CD4-positive, CD25-positive, alpha-beta regulatory T cell (primary cell): ENCODE measurements at regions not wholly inside any gene's neighbourhood (a gene's known extent, or its start where the extent isn't known, plus 50 kb on each side); places are given as distances from the start of the nearest gene placed in this dataset.

Experiments
- ATAC-seq, 2 donors: fragments of 150-1000 bp; cut with Tn5 transposase; one replicate each; pipeline ENCODE4 v1.10.0; 2021; ENCODE audit warnings: low read depth in 2 of 2, moderate number of reproducible peaks in 2 of 2, moderate library complexity in 1 of 2
- DNase-seq, 3 donors: peaks; one replicate each; pipeline versions ENCODE4 v3.0.0 to v3.0.0-alpha.2; 2012 to 2022; ENCODE audit warnings: mixed read lengths in 1 of 3
- H3K27ac ChIP-seq: one replicate; pipeline ENCODE4 v1.7.0; 2013; ENCODE audit warnings: mild to moderate bottlenecking, low read length; ENCODE audit not compliant: insufficient read depth, poor library complexity, severe bottlenecking
- H3K27me3 ChIP-seq: one replicate; pipeline ENCODE4 v1.7.0; 2013; ENCODE audit warnings: low read length; ENCODE audit not compliant: control insufficient read depth, insufficient read depth
- H3K36me3 ChIP-seq: one replicate; pipeline ENCODE4 v1.7.0; 2013; ENCODE audit warnings: mild to moderate bottlenecking, low read length, moderate library complexity; ENCODE audit not compliant: control insufficient read depth, insufficient read depth
- H3K4me1 ChIP-seq: 2 replicates; pipeline ENCODE4 v1.7.0; 2013; ENCODE audit warnings: mild to moderate bottlenecking, low read length; ENCODE audit not compliant: insufficient read depth, control insufficient read depth, poor library complexity, severe bottlenecking
- H3K4me3 ChIP-seq: one replicate; pipeline ENCODE4 v1.7.0; 2013; ENCODE audit warnings: low read depth, mild to moderate bottlenecking, low read length, moderate library complexity
- H3K9me3 ChIP-seq, 2 experiments: 1 replicate in 1 of 2; 2 replicates in 1 of 2; pipeline ENCODE4 v1.7.0; 2013; ENCODE audit warnings: low read length in 2 of 2, mild to moderate bottlenecking in 1 of 2, moderate library complexity in 1 of 2; ENCODE audit not compliant: control insufficient read depth in 2 of 2
- H3K27ac Mint-ChIP-seq, 3 donors: one replicate each; pipeline ENCODE4 v1.8.0; 2020 to 2022; ENCODE audit warnings: mild to moderate bottlenecking in 3 of 3, mixed read lengths in 3 of 3, moderate library complexity in 2 of 3
- H3K27me3 Mint-ChIP-seq: one replicate; pipeline ENCODE4 v1.8.0; 2022; ENCODE audit warnings: mild to moderate bottlenecking, mixed read lengths
- H3K36me3 Mint-ChIP-seq: one replicate; pipeline ENCODE4 v1.8.0; 2020; ENCODE audit warnings: mixed read lengths
- H3K4me1 Mint-ChIP-seq, 4 donors: one replicate each; pipeline ENCODE4 v1.8.0; 2020 to 2022; ENCODE audit warnings: mixed read lengths in 4 of 4, mild to moderate bottlenecking in 1 of 4
- H3K4me3 Mint-ChIP-seq, 4 donors: one replicate each; pipeline ENCODE4 v1.8.0; 2020 to 2022; ENCODE audit warnings: mild to moderate bottlenecking in 4 of 4, mixed read lengths in 4 of 4, moderate library complexity in 3 of 4
- H3K9me3 Mint-ChIP-seq, 7 donors: one replicate each; pipeline ENCODE4 v1.8.0; 2020 to 2022; ENCODE audit warnings: mixed read lengths in 7 of 7, mild to moderate bottlenecking in 3 of 7, moderate library complexity in 2 of 7

GRCh38 chr17:14925498-14925897 is 339.6 kb downstream of the PMP22 start:
- no peaks in the 10 kb centered on the region for H3K4me1 Mint-ChIP-seq
- no peaks in the 10 kb centered on the region for H3K36me3 ChIP-seq
- ATAC-seq (no peak), DNase-seq (no peak)
- H3K27me3 Mint-ChIP-seq, result peaks cover 18% of the 10 kb centered on the region
- no peaks in the 10 kb centered on the region for H3K4me1 ChIP-seq
- no peak overlapping the region for H3K4me3 Mint-ChIP-seq
- H3K36me3 Mint-ChIP-seq, result no peaks in the 10 kb centered on the region
- H3K9me3 Mint-ChIP-seq, result peaks cover 0 to 3% (median 0%) of the 10 kb centered on the region in 7 donors
- H3K27ac Mint-ChIP-seq, result no peak overlapping the region
- no peaks in the 10 kb centered on the region for H3K9me3 ChIP-seq
- H3K4me3 ChIP-seq, result no peak overlapping the region
- H3K27me3 ChIP-seq, result no peaks in the 10 kb centered on the region
- H3K27ac ChIP-seq, result no peak overlapping the region

- no peaks in the 10 kb centered on the region for H3K36me3 Mint-ChIP-seq
- peaks cover 18% of the 10 kb centered on the region for H3K27me3 Mint-ChIP-seq
- ATAC-seq (no peak), DNase-seq (no peak)
- H3K4me3 ChIP-seq, result no peak overlapping the region
- no peaks in the 10 kb centered on the region for H3K9me3 ChIP-seq
- H3K36me3 ChIP-seq, result no peaks in the 10 kb centered on the region
- H3K9me3 Mint-ChIP-seq, result peaks cover 0 to 3% (median 0%) of the 10 kb centered on the region in 7 donors
- no peak overlapping the region for H3K27ac ChIP-seq
- H3K4me1 ChIP-seq, result no peaks in the 10 kb centered on the region
- no peak overlapping the region for H3K4me3 Mint-ChIP-seq
- H3K27me3 ChIP-seq, result no peaks in the 10 kb centered on the region
- no peak overlapping the region for H3K27ac Mint-ChIP-seq
- no peaks in the 10 kb centered on the region for H3K4me1 Mint-ChIP-seq
Observed at GRCh38 chr17:14923981-14924380, 341.1 kb downstream of the PMP22 start.

- H3K4me3 Mint-ChIP-seq, result no peak overlapping the region
- no peak overlapping the region for H3K27ac ChIP-seq
- no peak for ATAC-seq
- H3K9me3 ChIP-seq, result no peaks in the 10 kb centered on the region
- H3K9me3 Mint-ChIP-seq, result peaks cover 0 to 3% (median 0%) of the 10 kb centered on the region in 7 donors
- H3K27ac Mint-ChIP-seq, result peak overlapping the region in 1 of 3 donors; percentile 40
- H3K4me1 ChIP-seq, result no peaks in the 10 kb centered on the region
- H3K4me3 ChIP-seq, result no peak overlapping the region
- H3K27me3 Mint-ChIP-seq, result peaks cover 18% of the 10 kb centered on the region
- no peaks in the 10 kb centered on the region for H3K27me3 ChIP-seq
- H3K36me3 Mint-ChIP-seq, result no peaks in the 10 kb centered on the region
- no peaks in the 10 kb centered on the region for H3K4me1 Mint-ChIP-seq
- DNase-seq, result no peak
- no peaks in the 10 kb centered on the region for H3K36me3 ChIP-seq
Observed at GRCh38 chr17:14922411-14922810, 342.7 kb downstream of the PMP22 start.

DNA sequence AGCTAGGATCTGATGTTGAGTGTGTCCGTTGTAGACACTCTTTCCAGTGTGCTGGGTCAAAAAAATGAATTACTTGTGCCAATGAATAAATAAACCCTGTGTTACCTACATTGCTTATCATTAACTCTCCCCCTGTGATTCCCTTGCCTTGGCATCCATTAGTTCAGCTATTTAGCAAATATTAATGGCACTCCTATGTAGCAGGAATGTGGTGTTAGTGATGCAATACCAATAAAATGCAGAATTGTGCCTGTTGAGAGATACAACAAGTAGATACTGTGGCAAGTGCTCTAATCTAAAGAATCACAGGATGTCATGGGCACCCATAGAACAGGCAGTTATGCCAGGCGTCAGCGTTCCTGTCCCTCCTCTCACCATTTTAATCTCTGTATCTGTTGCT is 343.2 kb downstream of the PMP22 start:
- H3K27ac Mint-ChIP-seq, result no peak overlapping the region
- no peaks in the 10 kb centered on the region for H3K27me3 ChIP-seq

GRCh38 chr17:14919631-14920213 is 345.4 kb downstream of the PMP22 start:
- Mint-ChIP-seq H3K27ac (no peak overlapping the region), H3K4me3 (no peak overlapping the region), H3K4me1 (no peaks in the 10 kb centered on the region), H3K27me3 (peaks cover 18% of the 10 kb centered on the region), H3K9me3 (peaks cover 0 to 3% (median 0%) of the 10 kb centered on the region in 7 donors), H3K36me3 (no peaks in the 10 kb centered on the region)
- H3K4me1 ChIP-seq, result no peaks in the 10 kb centered on the region
- ATAC-seq (no peak), DNase-seq (no peak)
- H3K4me3 ChIP-seq, result no peak overlapping the region
- H3K36me3 ChIP-seq, result no peaks in the 10 kb centered on the region
- no peaks in the 10 kb centered on the region for H3K27me3 ChIP-seq
- no peaks in the 10 kb centered on the region for H3K9me3 ChIP-seq
- no peak overlapping the region for H3K27ac ChIP-seq

More for the DNA sequence above, 343.2 kb downstream of the PMP22 start:
- Histone ChIP-seq H3K9me3 (no peaks in the 10 kb centered on the region), H3K4me3 (no peak overlapping the region), H3K4me1 (no peaks in the 10 kb centered on the region), H3K27ac (no peak overlapping the region), H3K36me3 (no peaks in the 10 kb centered on the region)
- Mint-ChIP-seq H3K27me3 (peaks cover 18% of the 10 kb centered on the region), H3K4me1 (no peaks in the 10 kb centered on the region), H3K9me3 (peaks cover 0 to 3% (median 0%) of the 10 kb centered on the region in 7 donors), H3K36me3 (no peaks in the 10 kb centered on the region), H3K4me3 (no peak overlapping the region)
- no peak for DNase-seq
- ATAC-seq, result no peak

DNA sequence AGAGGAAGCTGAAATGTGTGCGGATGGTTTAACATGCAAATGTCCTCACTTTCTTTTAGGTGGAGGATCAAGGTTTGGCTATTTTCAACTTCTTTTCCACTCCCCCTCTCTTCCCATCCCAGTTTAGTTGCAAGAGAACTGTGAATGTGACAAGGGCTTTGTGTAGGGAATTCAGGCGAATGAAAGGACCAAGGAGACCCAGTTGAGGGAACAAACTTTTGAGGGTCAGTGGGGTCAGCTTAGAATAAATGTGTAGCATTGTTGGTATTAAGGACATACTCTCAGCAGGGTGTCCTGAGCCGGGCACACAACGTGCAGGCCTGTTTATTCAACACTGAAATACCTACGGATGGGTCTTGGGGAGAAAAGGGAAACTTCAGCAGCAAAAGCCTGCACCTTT is 346.0 kb downstream of the PMP22 start:
- no peaks in the 10 kb centered on the region for H3K4me1 Mint-ChIP-seq
- no peak overlapping the region for H3K27ac Mint-ChIP-seq
- H3K9me3 Mint-ChIP-seq, result peaks cover 0 to 4% (median 2%) of the 10 kb centered on the region in 7 donors

DNA sequence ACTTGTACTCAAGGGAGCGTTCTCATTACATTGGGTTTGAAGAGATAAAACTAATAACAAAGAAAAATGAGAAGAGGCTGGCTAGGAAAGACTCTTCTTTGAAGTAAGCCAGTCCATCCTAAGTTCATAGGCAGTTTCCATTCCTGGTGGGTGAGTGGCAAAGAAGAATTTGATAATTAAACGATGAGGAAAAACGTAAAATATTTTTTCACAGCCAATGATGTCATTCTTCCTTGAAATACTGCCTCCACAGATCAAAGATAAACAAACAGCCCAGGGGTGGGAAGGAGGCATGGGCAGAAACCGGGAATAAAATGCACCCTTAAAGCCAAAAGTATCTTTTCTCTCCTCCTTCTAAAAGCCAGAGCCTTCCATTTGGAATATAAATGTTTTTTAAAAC is 346.6 kb downstream of the PMP22 start:
- no peaks in the 10 kb centered on the region for H3K36me3 Mint-ChIP-seq
- DNase-seq, result no peak
- no peaks in the 10 kb centered on the region for H3K4me1 ChIP-seq
- peaks cover 0 to 10% (median 3%) of the 10 kb centered on the region in 7 donors for H3K9me3 Mint-ChIP-seq
- H3K4me1 Mint-ChIP-seq, result no peaks in the 10 kb centered on the region
- H3K27ac ChIP-seq, result no peak overlapping the region
- H3K27me3 ChIP-seq, result no peaks in the 10 kb centered on the region
- H3K27me3 Mint-ChIP-seq, result peaks cover 24% of the 10 kb centered on the region
- no peaks in the 10 kb centered on the region for H3K9me3 ChIP-seq
- H3K36me3 ChIP-seq, result no peaks in the 10 kb centered on the region
- no peak overlapping the region for H3K4me3 Mint-ChIP-seq
- no peak for ATAC-seq
- H3K27ac Mint-ChIP-seq, result no peak overlapping the region
- H3K4me3 ChIP-seq, result no peak overlapping the region

More for the DNA sequence above, 346.0 kb downstream of the PMP22 start:
- Histone ChIP-seq H3K4me3 (no peak overlapping the region), H3K27ac (no peak overlapping the region), H3K27me3 (no peaks in the 10 kb centered on the region), H3K36me3 (no peaks in the 10 kb centered on the region), H3K4me1 (no peaks in the 10 kb centered on the region), H3K9me3 (no peaks in the 10 kb centered on the region)
- DNase-seq (no peak), ATAC-seq (no peak)
- H3K36me3 Mint-ChIP-seq, result no peaks in the 10 kb centered on the region
- no peak overlapping the region for H3K4me3 Mint-ChIP-seq
- H3K27me3 Mint-ChIP-seq, result peaks cover 18% of the 10 kb centered on the region

DNA sequence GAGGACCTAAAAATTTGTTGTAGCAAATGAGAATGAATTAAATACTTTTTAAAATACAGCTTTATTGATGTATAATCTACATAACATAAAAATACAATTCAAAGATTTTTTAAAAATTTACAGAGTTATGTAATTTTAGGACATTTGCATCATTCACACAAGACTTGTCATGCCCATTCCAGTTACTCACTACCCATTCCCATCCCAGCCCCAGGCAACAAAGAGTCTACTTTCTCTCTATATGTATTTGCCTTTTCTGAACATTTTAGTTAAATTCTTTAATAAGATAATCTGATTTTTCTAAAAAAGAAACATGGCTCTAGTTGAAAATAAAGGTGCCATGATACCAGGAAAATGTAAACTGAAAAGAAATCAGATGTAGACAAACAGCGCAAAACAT is 354.2 kb downstream of the PMP22 start:
- no peaks in the 10 kb centered on the region for H3K36me3 Mint-ChIP-seq
- no peaks in the 10 kb centered on the region for H3K36me3 ChIP-seq
- no peak overlapping the region for H3K27ac Mint-ChIP-seq
- H3K27me3 ChIP-seq, result peaks cover 10% of the 10 kb centered on the region
- no peak overlapping the region for H3K4me3 Mint-ChIP-seq
- H3K27me3 Mint-ChIP-seq, result peaks cover 21% of the 10 kb centered on the region
- H3K4me3 ChIP-seq, result no peak overlapping the region
- no peaks in the 10 kb centered on the region for H3K4me1 ChIP-seq
- H3K9me3 ChIP-seq, result no peaks in the 10 kb centered on the region
- ATAC-seq (no peak), DNase-seq (no peak)
- no peak overlapping the region for H3K27ac ChIP-seq
- H3K4me1 Mint-ChIP-seq, result no peaks in the 10 kb centered on the region
- peaks cover 0 to 16% (median 5%) of the 10 kb centered on the region in 7 donors for H3K9me3 Mint-ChIP-seq
